CD4-positive, alpha-beta T cell treated with Interleukin-2 at 100 ng/mL for 4 hours (primary cell): ENCODE measurements at regions not wholly inside any gene's neighbourhood (a gene's known extent, or its start where the extent isn't known, plus 50 kb on each side); places are given as distances from the start of the nearest gene placed in this dataset.
"Not testable (repeated sequence)": the region's sequence is repeated elsewhere in the genome, so short reads cannot be mapped to it uniquely, and the experiment has no call there.

Experiments
- DNase-seq: peaks from one replicate; pipeline ENCODE4 v3.0.0-alpha.2; 2020; ENCODE audit warnings: low spot score

DNA sequence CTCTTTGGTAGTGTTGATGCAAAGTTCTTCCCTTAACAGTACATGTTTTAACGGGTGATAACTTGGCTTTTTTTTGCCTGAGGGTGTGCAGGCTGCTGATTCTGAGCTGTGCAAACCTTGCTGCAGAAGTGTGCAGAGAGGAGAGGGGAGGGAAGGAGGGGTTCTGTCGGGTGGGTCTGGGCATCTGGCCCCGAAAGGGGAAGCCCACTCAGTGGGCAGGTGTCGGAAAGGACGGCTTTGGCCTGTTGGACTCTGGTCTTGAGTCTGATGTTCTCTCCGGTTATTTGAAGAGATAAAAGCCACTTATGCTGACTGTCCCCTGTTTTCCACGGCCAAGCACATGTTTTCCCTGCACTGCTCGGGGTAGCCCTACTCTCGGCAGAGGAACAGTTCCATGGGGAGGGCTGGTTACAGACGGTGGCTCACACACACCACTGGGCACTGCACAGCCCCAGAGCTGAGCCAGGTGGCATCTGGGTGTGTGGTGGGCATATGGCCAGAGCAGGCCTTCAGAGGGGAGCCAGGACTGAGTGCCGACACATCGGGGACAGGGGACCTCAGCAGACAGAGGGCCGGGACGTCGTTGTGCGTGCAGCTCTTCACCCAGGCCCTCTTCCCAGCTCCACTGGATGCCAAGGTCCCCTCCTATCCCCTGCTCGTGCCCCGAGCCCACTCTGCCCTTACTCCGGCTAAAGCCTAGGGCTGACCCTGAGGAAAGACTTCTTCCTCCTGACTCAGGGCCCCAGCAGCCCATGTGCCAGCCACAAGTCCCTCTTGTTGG lies 93.2 kb downstream of the TEX29 start:
- DNase-seq = no peak

DNA sequence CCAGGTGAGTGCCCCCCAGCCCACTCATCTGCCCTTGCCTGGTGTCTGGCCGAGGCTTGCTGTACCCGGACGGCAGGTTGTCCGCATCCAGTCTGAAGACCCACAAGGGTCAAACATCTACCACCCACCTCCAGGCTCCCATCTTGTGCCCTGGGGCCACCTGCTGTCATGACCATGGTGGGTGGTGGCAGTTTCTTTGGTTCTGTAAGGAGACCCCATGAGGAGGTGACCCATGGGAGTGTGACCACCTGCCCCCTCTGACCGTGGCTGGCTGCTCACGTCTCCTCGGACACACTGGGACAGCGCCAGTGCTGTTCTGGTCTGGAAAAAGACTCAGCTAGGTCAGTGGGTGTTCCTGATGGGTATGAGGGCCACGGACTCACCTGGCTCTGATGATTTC lies 93.9 kb downstream of the TEX29 start:
- no peak for DNase-seq

DNA sequence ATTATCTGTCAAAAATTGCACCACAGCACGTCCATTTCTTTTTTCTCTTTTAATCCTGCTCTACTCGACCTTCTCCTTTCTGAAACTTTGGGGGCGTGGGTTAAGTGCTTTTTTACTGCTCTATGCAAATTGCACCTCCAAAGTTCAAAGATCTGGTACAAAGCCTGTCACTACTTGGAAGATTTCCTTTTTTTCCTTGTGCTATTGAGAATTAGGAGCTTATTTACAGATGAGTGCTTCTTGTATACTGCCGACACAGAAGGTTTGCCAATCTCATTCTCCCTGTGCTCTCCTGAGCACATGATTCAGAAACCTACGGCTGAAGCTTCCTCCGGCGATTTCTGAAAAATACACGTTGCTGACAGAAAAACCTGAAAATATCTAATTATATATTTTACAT lies 94.8 kb downstream of the TEX29 start:
- no peak for DNase-seq

DNA sequence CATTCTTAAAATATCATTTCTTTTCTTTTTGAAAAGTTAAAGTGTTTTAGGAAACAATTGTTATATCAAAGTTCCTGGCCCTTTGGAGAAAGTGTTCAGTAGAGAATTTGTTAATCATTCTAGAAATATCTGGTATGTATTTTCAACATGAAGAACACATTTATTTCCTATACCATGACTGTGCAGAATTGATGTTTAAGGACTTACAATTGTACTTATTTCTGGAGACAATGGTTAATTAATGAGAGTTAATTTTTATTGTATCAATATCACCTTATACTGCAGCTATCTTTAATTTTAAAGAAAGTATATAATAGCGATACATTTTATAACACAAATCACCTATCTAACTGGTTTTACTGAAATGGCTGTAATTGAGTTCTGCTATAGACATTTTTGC lies 95.3 kb downstream of the TEX29 start:
- DNase-seq = no peak

DNA sequence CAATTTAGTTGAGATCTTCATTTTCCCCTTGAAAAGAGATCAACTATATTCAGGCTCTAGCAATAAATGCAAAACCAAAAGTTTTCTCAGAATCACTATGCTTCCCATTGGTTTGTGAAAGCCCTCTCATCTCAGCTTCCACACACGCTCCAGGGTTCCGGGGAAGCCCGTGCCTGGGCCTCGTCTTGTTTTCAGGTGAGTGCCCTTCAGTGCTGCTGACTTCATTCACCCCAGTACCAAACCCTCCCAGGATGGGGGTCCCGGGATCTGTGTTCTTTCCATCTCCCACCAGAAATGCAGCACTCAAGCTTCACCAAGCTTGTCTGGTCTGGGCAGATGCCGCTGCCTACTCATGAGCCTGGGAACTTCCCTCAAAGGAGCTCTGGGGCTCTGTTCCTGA lies 97.7 kb downstream of the TEX29 start:
- no peak for DNase-seq

DNA sequence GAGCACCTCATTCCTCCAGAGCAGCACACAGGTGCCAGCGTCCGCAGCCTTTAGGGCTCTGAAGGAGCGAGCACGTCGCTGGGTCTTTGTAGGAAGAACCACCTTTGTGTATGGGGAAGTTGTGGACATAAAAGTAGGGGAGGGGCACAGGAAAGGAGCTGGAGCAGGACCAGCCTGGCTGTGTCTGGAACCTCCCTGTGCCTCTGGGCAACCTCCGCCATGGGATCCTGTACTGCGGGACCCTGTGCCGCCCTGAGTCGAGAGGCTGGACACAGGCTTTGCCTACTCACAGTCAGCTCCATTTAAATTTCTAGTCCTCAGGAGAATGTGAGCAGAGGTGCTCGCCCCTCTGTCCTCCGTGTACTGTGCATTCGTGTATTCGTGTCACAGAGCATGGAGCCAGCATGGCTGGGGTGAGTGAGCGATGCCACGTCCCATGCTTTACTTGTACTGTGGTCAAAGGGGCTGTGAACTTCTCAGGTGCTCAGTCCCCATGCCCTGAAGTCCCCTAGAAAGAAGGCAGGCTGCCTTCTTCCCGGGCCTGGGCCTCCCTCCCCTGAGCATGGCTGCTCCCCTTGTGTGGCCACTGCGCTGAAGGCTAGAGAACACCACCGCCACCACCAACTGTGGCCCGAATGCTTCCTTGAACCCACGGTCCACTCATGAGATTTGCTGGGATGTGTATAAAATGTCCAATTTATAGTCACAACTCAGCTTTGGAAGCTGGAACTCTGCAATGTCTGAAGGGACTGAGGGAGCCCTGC lies 99.9 kb downstream of the TEX29 start:
- no peak for DNase-seq

DNA sequence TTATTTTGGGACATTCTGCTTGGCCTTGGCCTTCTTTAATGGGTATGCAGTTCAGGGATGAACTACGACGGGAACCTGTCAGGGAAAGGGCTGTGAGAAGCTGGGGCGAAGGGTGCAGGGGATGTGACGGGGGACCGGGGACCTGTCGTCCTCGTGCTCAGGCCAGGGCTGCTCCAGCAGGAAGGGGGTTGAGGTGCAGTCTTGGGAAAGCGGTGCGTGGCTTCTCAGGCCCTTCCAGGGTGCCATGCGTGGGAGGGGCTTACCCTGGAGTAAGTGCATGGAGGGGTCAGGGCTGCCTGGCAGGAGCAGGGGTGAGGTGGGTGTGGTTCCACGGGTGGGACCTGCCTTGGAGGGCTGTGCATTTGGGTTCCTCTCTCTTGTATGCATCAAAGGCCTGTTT lies 100.8 kb downstream of the TEX29 start:
- no peak for DNase-seq

DNA sequence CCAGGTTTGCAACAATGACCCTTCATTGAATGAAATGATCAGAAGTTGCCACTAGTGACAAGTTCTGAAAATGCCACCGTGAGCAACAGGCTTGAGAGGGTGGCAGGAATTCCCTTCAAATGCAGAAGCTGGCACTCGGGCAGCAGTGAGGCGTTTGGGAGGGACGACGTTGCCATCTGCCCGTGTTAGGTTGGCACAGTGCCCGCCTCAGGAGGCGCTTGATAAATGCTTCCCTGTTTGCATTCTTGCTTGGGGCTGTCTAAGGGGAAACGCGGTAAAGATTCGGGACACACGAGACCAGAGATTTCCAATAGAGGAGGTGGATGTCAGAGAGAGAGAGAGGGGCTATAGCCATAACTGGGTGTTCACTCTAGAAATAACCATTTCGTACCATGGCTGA lies 101.9 kb downstream of the TEX29 start:
- DNase-seq = no peak

DNA sequence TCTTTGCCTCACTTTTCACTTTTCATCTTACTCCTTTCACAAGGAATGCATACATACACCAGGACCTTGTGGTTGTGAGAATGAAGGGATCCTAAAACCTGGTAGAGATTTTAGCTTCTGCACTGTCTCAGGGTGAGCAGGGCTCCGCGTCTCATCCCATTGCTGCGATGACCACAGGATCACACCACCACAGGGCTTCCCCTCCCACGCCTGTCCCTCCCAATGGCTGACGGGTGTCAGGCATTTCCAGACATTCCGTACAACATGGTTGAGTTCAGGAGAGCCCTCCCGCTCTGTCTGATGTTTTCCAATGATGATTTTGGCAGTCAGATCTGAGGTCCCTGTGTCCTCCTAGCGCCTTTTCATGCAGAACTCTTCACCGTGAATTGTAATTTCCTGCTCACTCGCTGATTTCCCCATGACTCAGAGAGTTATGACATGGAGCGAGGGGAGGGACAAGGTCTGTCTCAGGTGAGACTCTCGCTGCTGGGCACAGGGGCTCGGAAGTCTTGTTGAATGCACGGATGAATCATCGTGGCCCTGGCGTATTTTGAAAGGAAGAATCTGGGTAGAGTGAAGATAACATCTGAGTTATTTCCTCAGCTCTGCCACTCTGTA lies 102.8 kb downstream of the TEX29 start:
- DNase-seq = no peak

DNA sequence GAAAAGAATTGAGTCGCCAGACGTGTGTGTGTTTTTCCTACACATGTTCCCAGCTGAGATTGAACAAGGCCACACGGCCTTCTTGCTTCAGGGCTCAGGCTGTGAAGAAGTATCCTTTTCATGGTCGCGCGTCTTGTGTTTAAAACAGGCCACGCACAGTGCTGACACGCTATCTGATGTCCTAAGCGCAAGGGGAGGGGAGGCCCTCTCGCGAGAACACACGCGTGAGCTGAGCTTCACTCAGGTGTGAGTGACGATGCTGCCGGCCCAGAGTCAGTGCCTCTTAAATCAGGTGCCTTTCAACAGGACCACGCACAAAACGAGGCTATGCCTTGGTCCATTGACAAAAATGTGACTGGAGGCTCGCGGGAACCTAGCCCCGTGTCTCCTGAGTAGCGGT lies 103.7 kb downstream of the TEX29 start:
- DNase-seq = no peak

DNA sequence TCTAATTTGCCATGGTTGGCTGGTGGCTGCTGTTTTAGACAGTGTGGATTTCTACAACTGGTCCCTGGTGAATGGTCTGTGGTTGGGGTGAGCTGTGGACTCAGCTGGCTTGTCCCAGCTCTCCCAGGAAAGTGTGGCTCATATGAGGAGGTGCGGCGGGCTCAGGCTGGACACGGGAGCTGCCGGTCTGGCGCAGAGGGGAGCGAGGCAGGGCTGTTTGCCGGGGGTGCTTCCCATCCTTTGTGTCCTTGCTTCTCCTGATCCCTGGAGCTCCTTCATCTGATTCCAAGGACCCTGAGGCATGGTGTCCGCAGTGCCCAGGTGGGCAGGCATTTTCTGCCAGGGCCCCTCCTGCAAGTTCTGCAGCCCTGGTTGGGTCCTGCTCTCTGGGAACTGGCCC lies 104.9 kb downstream of the TEX29 start:
- DNase-seq = no peak

DNA sequence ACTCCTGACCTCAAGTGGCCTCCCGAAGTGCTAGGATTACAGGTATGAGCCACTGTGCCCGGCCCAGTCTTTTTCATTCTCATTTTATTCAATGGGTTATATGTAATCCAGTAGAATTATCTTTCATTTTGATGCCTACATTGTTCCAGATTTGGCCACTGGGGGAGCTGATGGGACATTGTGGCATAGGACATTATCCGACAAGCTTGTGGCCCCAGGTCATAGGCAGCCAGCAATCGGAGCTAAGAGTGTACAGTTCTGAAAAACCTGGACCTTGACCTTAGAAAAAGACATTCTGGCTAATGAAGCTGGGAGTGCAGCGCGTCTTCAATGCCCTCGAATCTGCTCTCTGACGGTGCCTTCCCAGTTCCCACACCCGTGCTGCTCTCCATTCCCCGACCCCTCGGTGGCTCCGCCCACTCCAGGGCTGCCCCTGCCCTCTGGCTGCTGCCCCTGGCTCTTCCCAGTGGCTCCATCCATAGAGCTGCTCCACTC lies 108.7 kb downstream of the TEX29 start:
- peak; percentile 8 for DNase-seq

DNA sequence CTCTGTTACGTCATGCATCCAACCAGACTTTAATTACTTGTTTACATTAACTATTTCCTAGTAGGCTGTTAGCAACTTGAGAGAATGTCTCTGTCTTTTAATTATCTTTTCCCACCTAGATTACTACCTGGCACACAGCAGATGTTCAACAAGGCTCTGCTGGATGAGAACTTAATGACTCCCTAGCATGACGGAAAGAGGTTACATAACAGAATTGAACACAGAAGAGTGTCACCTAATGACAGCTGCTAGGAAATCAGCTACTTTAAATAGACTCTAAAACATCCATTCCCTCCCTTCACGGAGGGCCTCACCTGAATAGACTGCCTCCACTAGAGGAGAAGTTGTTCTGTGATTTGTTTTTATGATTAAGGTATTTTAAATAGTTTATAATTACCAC lies 110.8 kb downstream of the TEX29 start:
- DNase-seq = no peak

DNA sequence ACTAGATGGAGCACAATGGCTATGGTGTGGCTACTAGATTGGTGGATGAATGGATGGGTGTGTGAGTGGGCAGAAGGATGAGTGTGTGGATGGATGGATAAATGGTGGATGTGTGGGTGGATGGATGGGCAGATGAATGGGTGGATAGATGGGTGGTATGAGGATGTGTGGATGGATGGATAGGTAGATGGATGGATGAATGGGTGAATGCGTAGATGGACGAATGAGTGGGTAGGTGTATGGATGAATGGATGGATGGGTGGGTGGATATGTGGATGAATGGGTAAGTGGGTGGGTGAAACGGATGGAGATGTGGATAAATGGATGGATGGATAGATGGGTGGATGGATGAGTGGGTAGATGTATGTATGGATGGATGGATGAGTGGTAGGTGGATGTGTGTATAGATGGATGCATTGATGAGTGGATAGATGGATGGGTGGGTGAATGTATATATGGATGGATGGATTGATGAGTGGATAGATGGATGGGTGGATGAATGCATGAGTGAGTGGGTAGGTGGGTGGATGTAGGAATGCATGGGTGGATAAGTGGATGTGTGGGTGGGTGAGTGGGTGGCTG lies 114.2 kb downstream of the TEX29 start:
- no peak for DNase-seq

DNA sequence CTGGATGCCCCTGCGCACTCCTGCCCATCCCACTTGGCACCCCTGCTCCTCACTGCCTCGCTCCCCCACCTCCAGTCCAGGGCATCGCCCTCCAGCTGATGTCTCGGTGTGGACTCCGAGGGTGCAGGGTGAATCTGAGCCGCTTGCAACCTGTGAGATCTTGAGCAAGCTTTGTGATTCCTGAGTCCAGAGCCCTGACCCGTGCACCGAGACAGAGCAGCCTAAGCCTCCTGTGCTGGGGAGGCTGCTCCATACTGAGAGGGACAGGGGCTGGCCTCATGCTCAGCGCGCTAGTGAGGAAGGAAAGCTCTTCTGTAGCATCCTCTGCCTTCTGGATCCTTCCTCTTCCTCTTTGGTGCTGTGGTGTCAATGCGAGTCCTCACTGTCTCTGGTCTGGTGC lies 116.0 kb downstream of the TEX29 start:
- DNase-seq = no peak

DNA sequence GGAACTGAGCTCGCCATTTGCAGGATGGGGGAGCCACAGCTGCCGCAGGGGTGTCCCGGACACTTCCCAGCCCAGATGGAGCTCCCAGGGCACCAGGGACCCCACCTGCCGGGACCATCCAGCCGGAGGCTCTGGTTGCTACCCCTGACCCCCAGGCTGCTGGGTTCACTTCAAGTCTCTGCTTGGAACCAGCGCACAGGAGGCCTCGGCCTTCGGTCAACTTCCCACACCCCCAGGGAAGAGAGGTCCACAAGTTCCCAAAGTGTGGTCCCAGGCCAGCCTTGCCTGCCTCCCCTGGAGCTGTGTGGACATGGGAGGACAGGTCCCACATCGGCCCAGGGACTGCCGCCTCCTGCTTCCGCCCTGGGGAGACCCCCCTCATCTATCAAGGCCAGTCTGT lies 117.0 kb downstream of the TEX29 start:
- no peak for DNase-seq

DNA sequence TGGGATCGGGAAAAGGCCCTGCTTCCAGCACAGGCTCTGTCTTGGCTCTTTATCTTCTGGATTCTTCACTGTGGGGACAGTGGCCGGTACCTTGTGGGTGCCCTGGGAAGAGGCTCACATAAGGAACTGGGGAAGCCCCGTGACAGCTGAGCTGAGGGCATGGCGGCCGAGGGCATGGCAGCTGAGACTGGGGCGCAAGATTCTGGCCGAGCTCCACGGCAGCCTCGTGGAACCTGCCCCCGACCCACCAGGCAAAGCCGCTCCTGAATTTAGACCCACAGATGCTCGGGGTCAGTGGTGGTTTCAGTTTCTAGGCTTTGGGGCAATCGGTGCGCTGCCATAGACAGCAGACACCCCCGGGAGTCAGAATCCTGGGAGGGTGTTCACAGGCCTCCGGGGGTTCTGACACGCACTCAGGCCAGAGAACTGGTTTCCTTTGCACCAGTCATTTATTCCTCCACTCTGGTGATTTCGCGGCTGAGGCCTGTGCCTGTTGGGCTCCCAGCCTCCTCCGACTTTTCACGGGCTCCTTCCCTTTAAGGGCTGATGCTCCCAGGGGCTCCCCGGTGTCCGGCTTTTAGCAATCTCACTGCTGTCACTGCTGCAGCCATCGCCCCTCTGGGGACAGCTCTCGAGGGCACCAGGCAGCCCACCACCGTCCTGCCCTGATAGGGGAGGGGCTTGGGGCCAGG lies 117.6 kb downstream of the TEX29 start:
- DNase-seq = no peak

DNA sequence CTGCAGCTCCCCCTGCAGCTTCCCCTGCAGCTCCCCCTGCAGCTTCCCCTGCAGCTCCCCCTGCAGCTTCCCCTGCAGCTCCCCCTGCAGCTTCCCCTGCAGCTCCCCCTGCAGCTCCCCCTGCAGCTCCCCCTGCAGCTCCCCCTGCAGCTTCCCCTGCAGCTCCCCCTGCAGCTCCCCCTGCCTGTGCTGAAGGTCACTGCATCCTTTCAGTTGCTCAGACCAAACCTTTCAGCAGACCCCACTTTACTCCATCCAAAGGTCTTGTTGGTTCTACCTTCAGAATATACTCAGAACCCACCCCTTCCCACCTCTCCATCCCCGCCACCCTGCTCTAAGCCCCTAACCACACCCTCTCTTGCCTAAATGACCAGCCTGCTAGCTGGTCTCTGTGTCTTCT lies 120.0 kb downstream of the TEX29 start:
- DNase-seq = not testable (repeated sequence)

DNA sequence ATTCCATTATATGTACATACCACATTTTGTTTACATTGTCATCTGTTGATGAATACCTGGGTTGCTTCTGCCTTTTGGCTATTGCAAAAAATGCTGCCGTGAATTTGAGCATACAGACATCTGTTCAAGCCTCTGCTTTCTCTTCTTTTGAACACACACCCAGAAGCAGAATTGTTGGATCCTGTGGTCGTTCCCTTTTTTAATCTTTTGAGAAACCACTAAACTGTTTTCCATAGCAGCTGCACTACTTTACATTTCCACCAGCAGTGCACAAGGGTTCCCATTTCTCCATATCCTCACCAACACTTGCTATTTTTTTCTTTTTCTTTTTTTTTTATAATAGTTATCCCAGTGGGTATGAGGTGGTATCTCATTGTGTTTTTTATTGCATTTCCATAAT lies 123.5 kb downstream of the TEX29 start:
- DNase-seq = no peak

DNA sequence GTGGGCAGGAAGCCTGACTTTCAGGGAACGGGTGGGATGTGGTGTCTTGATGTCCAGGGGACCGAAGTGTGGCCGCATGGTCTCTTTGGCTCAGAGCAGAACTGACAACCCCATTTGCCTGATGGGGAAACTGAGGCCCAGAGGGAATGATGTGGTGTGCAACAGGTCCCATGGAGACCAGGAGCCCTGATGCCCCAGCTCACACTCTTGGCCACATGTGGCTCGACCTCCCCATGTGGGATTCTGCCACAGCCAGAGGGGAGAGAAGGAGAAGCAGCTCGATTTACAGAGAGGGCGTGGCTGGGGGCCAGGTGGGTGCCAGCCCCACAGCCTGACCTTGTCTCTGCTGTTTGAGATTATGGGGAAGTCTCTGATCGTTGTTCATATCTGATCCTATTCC lies 128.1 kb downstream of the TEX29 start:
- no peak for DNase-seq

DNA sequence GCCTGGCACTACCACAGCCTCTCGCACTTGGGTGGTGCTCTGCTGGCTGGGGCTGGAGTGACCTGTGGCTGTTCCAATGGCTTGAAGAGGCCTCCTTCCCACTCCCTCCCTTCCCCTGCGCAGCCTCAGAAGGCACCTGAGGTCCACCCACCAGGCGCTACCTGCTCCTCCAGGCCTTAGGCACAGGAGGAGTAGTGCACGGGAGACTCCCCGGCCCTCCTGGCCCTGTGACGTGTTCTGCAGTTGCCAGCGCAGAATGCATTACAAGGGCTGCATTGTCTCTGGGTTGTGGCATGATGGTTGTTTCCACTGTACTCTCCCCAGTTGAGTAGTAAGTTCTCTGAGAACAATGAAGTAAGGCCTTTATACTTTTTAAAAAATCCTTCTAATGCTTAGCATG lies 128.6 kb downstream of the TEX29 start:
- no peak for DNase-seq

DNA sequence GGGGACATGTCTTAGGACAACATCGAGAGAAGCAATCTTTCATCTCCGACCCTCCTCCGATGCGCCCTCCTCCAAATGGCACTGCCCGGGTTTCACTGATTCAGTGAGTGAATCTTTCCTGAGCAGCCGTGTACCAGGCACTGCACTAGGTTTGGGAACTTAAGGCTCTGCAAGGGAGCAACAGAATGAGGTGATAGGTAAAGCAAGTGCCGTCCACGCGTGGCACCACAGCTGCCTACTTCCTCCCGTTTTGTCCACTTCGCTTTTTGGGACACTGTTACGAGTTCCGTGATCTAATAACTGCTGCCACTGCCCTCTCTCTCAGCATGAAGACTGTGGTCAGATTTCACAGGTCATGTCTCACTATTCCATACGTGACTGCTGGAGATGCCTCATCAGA lies 131.0 kb downstream of the TEX29 start:
- DNase-seq = no peak
